UCSD-AML1 (cell line): ENCODE measurements at regions not wholly inside any gene's neighbourhood (a gene's known extent, or its start where the extent isn't known, plus 50 kb on each side); places are given as distances from the start of the nearest gene placed in this dataset.
"Not testable (repeated sequence)": the region's sequence is repeated elsewhere in the genome, so short reads cannot be mapped to it uniquely, and the experiment has no call there.

Experiments
- DNase-seq: peaks from one replicate; lab custom pipeline; 2025; ENCODE audit not compliant: unreplicated experiment; lab: John Stamatoyannopoulos, UW

- DNase-seq = no peak
Observed at GRCh38 chr6:119749335-119749734, 399.8 kb upstream of the MAN1A1 start.

GRCh38 chr6:119748535-119748934 lies 399.0 kb upstream of the MAN1A1 start:
- not testable (repeated sequence) for DNase-seq

- DNase-seq = peak; percentile 61
Observed at GRCh38 chr6:119742188-119742803, 392.7 kb upstream of the MAN1A1 start.

- no peak for DNase-seq
Observed at GRCh38 chr6:119739769-119740168, 390.2 kb upstream of the MAN1A1 start.

GRCh38 chr6:119738425-119738824 lies 388.9 kb upstream of the MAN1A1 start:
- DNase-seq = no peak

- DNase-seq = no peak
Observed at GRCh38 chr6:119736296-119737021, 386.9 kb upstream of the MAN1A1 start.

GRCh38 chr6:119735530-119735929 lies 386.0 kb upstream of the MAN1A1 start:
- DNase-seq = no peak

- DNase-seq = no peak
Observed at GRCh38 chr6:119734227-119734626, 384.7 kb upstream of the MAN1A1 start.

GRCh38 chr6:119728935-119729334 lies 379.4 kb upstream of the MAN1A1 start:
- no peak for DNase-seq

- DNase-seq = no peak
Observed at GRCh38 chr6:119728220-119728750, 378.7 kb upstream of the MAN1A1 start.

- no peak for DNase-seq
Observed at GRCh38 chr6:119727504-119728219, 378.1 kb upstream of the MAN1A1 start.

GRCh38 chr6:119726912-119727311 lies 377.4 kb upstream of the MAN1A1 start:
- not testable (repeated sequence) for DNase-seq

- DNase-seq = no peak
Observed at GRCh38 chr6:119726086-119726485, 376.5 kb upstream of the MAN1A1 start.

GRCh38 chr6:119720160-119720559 lies 370.6 kb upstream of the MAN1A1 start:
- no peak for DNase-seq

GRCh38 chr6:119717942-119718341 lies 368.4 kb upstream of the MAN1A1 start:
- no peak for DNase-seq

GRCh38 chr6:119716668-119717270 lies 367.2 kb upstream of the MAN1A1 start:
- no peak for DNase-seq

- DNase-seq = no peak
Observed at GRCh38 chr6:119713903-119714302, 364.3 kb upstream of the MAN1A1 start.

- no peak for DNase-seq
Observed at GRCh38 chr6:119686644-119687043, 337.1 kb upstream of the MAN1A1 start.

GRCh38 chr6:119686240-119686639 lies 336.7 kb upstream of the MAN1A1 start:
- no peak for DNase-seq

- DNase-seq = no peak
Observed at GRCh38 chr6:119683671-119684070, 334.1 kb upstream of the MAN1A1 start.

GRCh38 chr6:119683031-119683430 lies 333.5 kb upstream of the MAN1A1 start:
- no peak for DNase-seq
